ENCODE measurements at regions not wholly inside any gene's neighbourhood (a gene's known extent, or its start where the extent isn't known, plus 50 kb on each side); places are given as distances from the start of the nearest gene placed in this dataset.
"Not testable (repeated sequence)": the region's sequence is repeated elsewhere in the genome, so short reads cannot be mapped to it uniquely, and the experiment has no call there.

- CTCF ChIA-PET = no interaction called here
- TF ChIP-seq CTCF (IDR thresholded peaks at IDR 0.05; ENCODE audit: control extremely low read depth, extremely low read depth, low read depth, missing control alignments) = no peak
- POLR2A ChIA-PET = no interaction called here
- DNase-seq (ENCODE audit: extremely low spot score) = no peak
Observed at GRCh38 chrY:13907736-13908135, 78.5 kb downstream of the VCY start.

DNA sequence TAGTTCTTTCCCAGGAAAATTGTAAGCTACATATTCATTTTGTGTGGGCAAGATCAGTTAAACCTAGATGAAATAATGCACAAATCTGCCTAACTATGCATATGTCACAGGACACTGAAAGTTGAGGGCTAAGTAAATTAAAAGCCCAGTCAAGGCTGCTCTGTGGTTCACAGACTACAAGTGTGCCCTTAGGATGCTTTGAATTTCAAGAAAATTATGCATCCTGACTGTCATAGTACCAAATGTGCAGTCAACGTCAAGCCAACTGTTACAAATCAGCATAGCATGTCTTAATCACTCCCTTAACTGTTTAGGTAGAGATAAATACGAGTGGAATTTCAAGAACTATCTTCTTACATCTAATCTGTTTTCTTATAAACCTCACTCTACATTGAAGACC, 55.8 kb downstream of the VCY start:
- CTCF ChIA-PET; POLR2A ChIA-PET; DNase-seq (ENCODE audit: extremely low spot score): not testable (repeated sequence)

Measured in GM10248 (cell line).